Neural cell (in vitro differentiated cells): ENCODE measurements at regions not wholly inside any gene's neighbourhood (a gene's known extent, or its start where the extent isn't known, plus 50 kb on each side); places are given as distances from the start of the nearest gene placed in this dataset.

Experiments
- H2AFZ ChIP-seq: fragments of 200-600, 300-800 bp; sonication (generic), shearing (Covaris generic); 2 replicates; pipeline ENCODE4 v1.6.0; 2014; ENCODE audit warnings: low read depth, mild to moderate bottlenecking, antibody characterized with exemption, low read length, moderate library complexity
- H3F3A ChIP-seq: fragments of 200-600 bp; shearing (Covaris generic); 2 replicates; pipeline ENCODE4 v1.6.1; 2016; ENCODE audit warnings: mild to moderate bottlenecking, moderate library complexity, mixed read lengths, antibody characterized with exemption, low read length; ENCODE audit not compliant: insufficient read depth, poor library complexity, severe bottlenecking
- H3K27ac ChIP-seq: fragments of 200-600, 300-800 bp; sonication (generic), shearing (Covaris generic); 2 replicates; pipeline ENCODE4 v1.5.1; 2014; ENCODE audit warnings: mild to moderate bottlenecking, low read length, moderate library complexity
- H3K27me3 ChIP-seq: fragments of 300-800, 200-600 bp; sonication (generic), shearing (Covaris generic); 2 replicates; pipeline ENCODE4 v1.6.0; 2014; ENCODE audit warnings: mild to moderate bottlenecking, low read depth, low read length, moderate library complexity; ENCODE audit not compliant: insufficient read depth
- H3K36me3 ChIP-seq: fragments of 300-800, 200-600 bp; sonication (generic), shearing (Covaris generic); 2 replicates; pipeline ENCODE4 v1.5.1; 2014; ENCODE audit warnings: mild to moderate bottlenecking, antibody characterized with exemption, low read length, moderate library complexity; ENCODE audit not compliant: insufficient read depth
- H3K4me2 ChIP-seq: fragments of 300-800, 200-600 bp; sonication (generic), shearing (Covaris generic); 2 replicates; pipeline ENCODE4 v1.6.0; 2014; ENCODE audit warnings: mild to moderate bottlenecking, low read length
- H3K4me3 ChIP-seq: fragments of 300-800, 200-600 bp; sonication (generic), shearing (Covaris generic); 2 replicates; pipeline ENCODE4 v1.5.1; 2014; ENCODE audit warnings: mild to moderate bottlenecking, low read length, moderate library complexity
- H3K79me2 ChIP-seq: fragments of 200-600 bp; shearing (Covaris generic); replicated peaks from 2 replicates; pipeline ENCODE4 v1.6.0; 2014; ENCODE audit warnings: mild to moderate bottlenecking, low read length, moderate library complexity; ENCODE audit not compliant: insufficient read depth
- H3K9ac ChIP-seq: fragments of 300-800, 200-600 bp; sonication (generic), shearing (Covaris generic); 2 replicates; pipeline ENCODE4 v1.6.1; 2016; ENCODE audit warnings: mild to moderate bottlenecking, low read length, mixed read lengths
- H3K9me2 ChIP-seq: fragments of 200-600 bp; shearing (Covaris generic); 2 replicates; pipeline ENCODE4 v1.6.1; 2016; ENCODE audit warnings: mild to moderate bottlenecking, low read length, mixed read lengths; ENCODE audit not compliant: insufficient read depth
- H3K9me3 ChIP-seq: fragments of 200-600, 300-800 bp; sonication (generic), shearing (Covaris generic); 2 replicates; pipeline ENCODE4 v1.6.1; 2016; ENCODE audit warnings: mild to moderate bottlenecking, mixed run types, low read length, moderate library complexity, mixed read lengths
- H4K20me1 ChIP-seq: fragments of 200-600 bp; shearing (Covaris generic); 2 replicates; pipeline ENCODE4 v1.6.1; 2016; ENCODE audit warnings: mild to moderate bottlenecking, mixed run types; ENCODE audit not compliant: insufficient read depth
- CTCF ChIP-seq: fragments of 450-650 bp; IDR thresholded peaks from 2 replicates; pipeline ENCODE4 v1.5.1; 2014; ENCODE audit warnings: antibody characterized with exemption, mild to moderate bottlenecking, moderate library complexity; ENCODE audit not compliant: poor library complexity, severe bottlenecking
- EP300 ChIP-seq: fragments of 450-650 bp; conservative IDR thresholded peaks from 2 replicates; pipeline ENCODE4 v1.6.1; 2014; ENCODE audit warnings: antibody characterized with exemption, mild to moderate bottlenecking, moderate library complexity; ENCODE audit not compliant: poor library complexity, severe bottlenecking
- EZH2 ChIP-seq: fragments of 200-600, 300-800 bp; shearing (Covaris generic), sonication (generic); IDR thresholded peaks from 2 replicates; pipeline ENCODE4 v1.6.1; 2014; ENCODE audit warnings: antibody characterized with exemption, low read length, borderline replicate concordance, mild to moderate bottlenecking; ENCODE audit not compliant: insufficient read depth, poor library complexity, severe bottlenecking
- MXI1 ChIP-seq: fragments of 450-650 bp; conservative IDR thresholded peaks from 2 replicates; pipeline ENCODE4 v1.6.1; 2014; ENCODE audit warnings: antibody characterized with exemption, mild to moderate bottlenecking; ENCODE audit not compliant: poor library complexity, severe bottlenecking
- POLR2AphosphoS5 ChIP-seq: IDR thresholded peaks from 2 replicates; pipeline ENCODE4 v1.6.1; 2012
- RAD21 ChIP-seq: fragments of 450-650 bp; conservative IDR thresholded peaks from 2 replicates; pipeline ENCODE4 v1.6.1; 2014; ENCODE audit warnings: antibody characterized with exemption, mild to moderate bottlenecking, moderate library complexity
- REST ChIP-seq: IDR thresholded peaks from 2 replicates; pipeline ENCODE4 v1.6.1; 2012; ENCODE audit warnings: borderline replicate concordance
- SMC3 ChIP-seq: fragments of 450-650 bp; conservative IDR thresholded peaks from 2 replicates; pipeline ENCODE4 v1.6.1; 2014; ENCODE audit warnings: antibody characterized with exemption, mild to moderate bottlenecking, moderate library complexity; ENCODE audit not compliant: poor library complexity
- TAF1 ChIP-seq: IDR thresholded peaks from 2 replicates; pipeline ENCODE4 v1.6.1; 2012; ENCODE audit warnings: low read depth

- no peak overlapping the region for H3K4me3 ChIP-seq
- no peaks in the 10 kb centered on the region for H3K27me3 ChIP-seq
- no peak overlapping the region for H3K9ac ChIP-seq
- H3K4me2 ChIP-seq = no peak overlapping the region
- no peaks in the 10 kb centered on the region for H3K79me2 ChIP-seq
- H3K9me2 ChIP-seq = no peaks in the 10 kb centered on the region
- H3F3A ChIP-seq = no peaks in the 10 kb centered on the region
- H3K27ac ChIP-seq = no peak overlapping the region
- H3K36me3 ChIP-seq = no peaks in the 10 kb centered on the region
- H4K20me1 ChIP-seq = no peaks in the 10 kb centered on the region
- TF ChIP-seq RAD21 (no peak), EP300 (no peak), CTCF (no peak), SMC3 (no peak), MXI1 (no peak), POLR2AphosphoS5 (no peak), TAF1 (no peak), REST (no peak), EZH2 (no peak)
- H2AFZ ChIP-seq = no peak overlapping the region
- no peaks in the 10 kb centered on the region for H3K9me3 ChIP-seq
Observed at GRCh38 chr2:42918041-42918440, 125.7 kb upstream of the HAAO start.

- Histone ChIP-seq H3K9me3 (no peaks in the 10 kb centered on the region), H3K27ac (no peak overlapping the region), H3K36me3 (no peaks in the 10 kb centered on the region), H4K20me1 (no peaks in the 10 kb centered on the region), H3F3A (no peaks in the 10 kb centered on the region), H3K4me2 (no peak overlapping the region), H2AFZ (no peak overlapping the region), H3K9me2 (no peaks in the 10 kb centered on the region), H3K79me2 (no peaks in the 10 kb centered on the region), H3K9ac (no peak overlapping the region), H3K4me3 (no peak overlapping the region), H3K27me3 (no peaks in the 10 kb centered on the region)
- TF ChIP-seq REST (no peak), EP300 (no peak), MXI1 (no peak), CTCF (no peak), SMC3 (no peak), EZH2 (no peak), POLR2AphosphoS5 (no peak), TAF1 (no peak), RAD21 (no peak)
Observed at GRCh38 chr2:42917425-42917927, 125.1 kb upstream of the HAAO start.
